ENCODE measurements at regions not wholly inside any gene's neighbourhood (a gene's known extent, or its start where the extent isn't known, plus 50 kb on each side); places are given as distances from the start of the nearest gene placed in this dataset.

DNA sequence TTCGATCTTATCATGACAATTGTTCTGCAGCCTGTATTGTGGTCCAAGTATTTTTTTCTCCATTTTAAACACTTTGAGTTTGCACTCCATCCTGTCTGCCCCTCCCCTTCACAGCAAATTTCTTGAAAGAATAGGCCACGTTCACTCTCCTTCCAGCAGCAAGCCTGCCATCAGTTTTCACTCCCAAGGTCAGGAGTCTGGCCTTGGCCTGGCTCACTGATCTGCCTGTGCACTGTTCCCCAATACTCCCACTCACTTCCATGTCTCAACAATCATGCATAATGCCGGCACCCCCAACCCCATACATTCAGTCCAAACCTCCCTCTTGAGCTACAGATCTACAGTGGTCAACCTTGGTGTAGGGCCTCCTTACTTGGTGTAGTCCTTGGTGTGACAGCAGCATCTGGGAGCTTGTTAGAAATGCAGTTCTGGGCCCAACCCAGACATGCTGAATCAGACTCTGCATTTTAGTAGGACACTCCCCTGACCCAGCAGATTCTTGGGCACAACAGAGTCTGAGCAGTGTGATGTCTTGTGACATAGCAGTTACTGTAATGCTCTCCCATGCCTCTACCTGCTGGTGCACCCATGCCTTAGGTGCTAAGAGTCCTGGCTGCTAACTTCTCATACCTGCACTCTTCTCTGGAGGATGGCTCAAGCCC is 58.3 kb upstream of the XCR1 start:
- in situ Hi-C loops (cut with MboI; ENCODE audit: low sequenced_read_pairs) (loop anchor here (10.0 to 25.0 kb wide), 2 partner anchors 289 to 1048 kb away; partner anchors contain the start of genes CCR5 and CLEC3B), intact Hi-C loops (cut with micrococcal nuclease) (loop anchor here (5.0 kb wide), 1 partner anchor 342 kb away; no protein-coding TSS in a partner anchor), dilution Hi-C loops (cut with HindIII; ENCODE audit: low sequenced_read_pairs, unreplicated experiment) (no loop called here)
- no peak overlapping the region for H2BK20ac ChIP-seq (ENCODE audit: low read depth, low read length)
- no peak overlapping the region for H2BK5ac ChIP-seq (ENCODE audit: low read depth, low read length, poor library complexity, severe bottlenecking)
- H4K91ac ChIP-seq (ENCODE audit: insufficient read depth, low read depth, low read length): no peak overlapping the region
- H3K79me1 ChIP-seq (ENCODE audit: low read depth in 1 of 2, low read length in 2 of 2): no peaks in the 10 kb centered on the region
- no peak overlapping the region for H3K4me3 ChIP-seq (ENCODE audit: insufficient read depth, low read depth, low read length)
- peaks cover 5% of the 10 kb centered on the region for H3K4me1 ChIP-seq (ENCODE audit: control insufficient read depth, insufficient read depth, low read length)
- no peak overlapping the region for H3K4ac ChIP-seq (ENCODE audit: low read depth, low read length)
- no peak overlapping the region for H2AFZ ChIP-seq (replicated peaks; ENCODE audit: low read length, poor library complexity)
- DNase-seq (no peak), ATAC-seq (ENCODE audit: low read depth) (no peak)
- H3K14ac ChIP-seq (replicated peaks; ENCODE audit: low read depth, low read length): no peak overlapping the region
- ChIA-PET CTCF (no interaction called here), POLR2A (ENCODE audit: unreplicated experiment) (no interaction called here)
- no peak overlapping the region for H2AK5ac ChIP-seq (ENCODE audit: low read depth, low read length)
- H3K18ac ChIP-seq (ENCODE audit: low read depth, low read length): no peak overlapping the region
- WGBS, 2 experiments (ENCODE audit: extremely low coverage in 2 of 2, insufficient read length in 1 of 2): 50% methylated on average over 1 of the region's 3 CpGs; no CpG with 5 or more reads in 1 of the 2 experiments
- H4K20me1 ChIP-seq (ENCODE audit: insufficient read depth, low read length): no peaks in the 10 kb centered on the region
- H2AK9ac ChIP-seq (replicated peaks; ENCODE audit: low read depth, low read length, poor library complexity): no peak overlapping the region
- peaks cover 2% of the 10 kb centered on the region; the same call in 1 of the 2 replicates for H3K27me3 ChIP-seq (ENCODE audit: control insufficient read depth, insufficient read depth, low read length)
- no peak overlapping the region for H3K9ac ChIP-seq (ENCODE audit: low read depth, low read length)
- H2BK120ac ChIP-seq (ENCODE audit: low read depth, low read length): no peak overlapping the region
- H4K8ac ChIP-seq (ENCODE audit: low read depth in 2 of 2, low read length in 2 of 2): no peak overlapping the region
- no peaks in the 10 kb centered on the region for H3K9me3 ChIP-seq (ENCODE audit: control insufficient read depth, insufficient read depth, low read length)
- no peak overlapping the region for H3K27ac ChIP-seq (ENCODE audit: insufficient read depth, low read length)
- no peaks in the 10 kb centered on the region for H3K36me3 ChIP-seq (ENCODE audit: control insufficient read depth, insufficient read depth, low read length)
- no peak overlapping the region for H3K23ac ChIP-seq (ENCODE audit: low read depth, low read length)
- peaks cover 3% of the 10 kb centered on the region; the same call in 1 of the 2 replicates for H3K9me1 ChIP-seq (ENCODE audit: insufficient read depth, low read length)
- no peak for TF ChIP-seq MAZ (IDR thresholded peaks at IDR 0.05; ENCODE audit: borderline replicate concordance, low read depth, low read length)
- no peak for TF ChIP-seq MAFK (IDR thresholded peaks at IDR 0.05; ENCODE audit: low read depth, low read length)
- TF ChIP-seq NFE2L2 (IDR thresholded peaks at IDR 0.05; ENCODE audit: low read depth, low read length): no peak
- no peak for TF ChIP-seq RAD21 (IDR thresholded peaks at IDR 0.05; ENCODE audit: low read length)
- no peak for TF ChIP-seq CHD1 (IDR thresholded peaks at IDR 0.05; ENCODE audit: low read depth, low read length)
- TF ChIP-seq RFX5 (IDR thresholded peaks at IDR 0.05; ENCODE audit: low read depth, low read length): no peak
- TF ChIP-seq ELK1 (IDR thresholded peaks at IDR 0.05; ENCODE audit: borderline replicate concordance, low read depth, low read length): no peak
- no peak for TF ChIP-seq POLR2A (IDR thresholded peaks at IDR 0.05; ENCODE audit: low read depth, low read length)
- TF ChIP-seq BHLHE40 (IDR thresholded peaks at IDR 0.05; ENCODE audit: low read depth, low read length): no peak
- no peak for TF ChIP-seq CEBPB (IDR thresholded peaks at IDR 0.05; ENCODE audit: low read depth, low read length)
- no peak for TF ChIP-seq RCOR1 (IDR thresholded peaks at IDR 0.05; ENCODE audit: insufficient replicate concordance, low read length)
- no peak for TF ChIP-seq CTCF (conservative IDR thresholded peaks at IDR 0.05; ENCODE audit: low read depth, low read length)
- no peak for TF ChIP-seq MXI1 (IDR thresholded peaks at IDR 0.05; ENCODE audit: borderline replicate concordance, low read depth, low read length)
- TF ChIP-seq SMC3 (IDR thresholded peaks at IDR 0.05; ENCODE audit: low read depth, low read length): no peak
- TF ChIP-seq FOS (IDR thresholded peaks at IDR 0.05; ENCODE audit: low read depth, low read length): no peak
- H3K56ac ChIP-seq (ENCODE audit: extremely low read depth, insufficient read depth, low read length): no peak overlapping the region
- BruUV-seq (replicated peaks): no TSS peak
- H3K4me2 ChIP-seq (ENCODE audit: low read depth, low read length): no peak overlapping the region
- no peak overlapping the region for H4K5ac ChIP-seq (ENCODE audit: low read depth, low read length)
- no peak overlapping the region for H2BK15ac ChIP-seq (ENCODE audit: low read depth, low read length)

Data from IMR-90 (cell line).